ENCODE measurements at regions not wholly inside any gene's neighbourhood (a gene's known extent, or its start where the extent isn't known, plus 50 kb on each side); places are given as distances from the start of the nearest gene placed in this dataset.

DNA sequence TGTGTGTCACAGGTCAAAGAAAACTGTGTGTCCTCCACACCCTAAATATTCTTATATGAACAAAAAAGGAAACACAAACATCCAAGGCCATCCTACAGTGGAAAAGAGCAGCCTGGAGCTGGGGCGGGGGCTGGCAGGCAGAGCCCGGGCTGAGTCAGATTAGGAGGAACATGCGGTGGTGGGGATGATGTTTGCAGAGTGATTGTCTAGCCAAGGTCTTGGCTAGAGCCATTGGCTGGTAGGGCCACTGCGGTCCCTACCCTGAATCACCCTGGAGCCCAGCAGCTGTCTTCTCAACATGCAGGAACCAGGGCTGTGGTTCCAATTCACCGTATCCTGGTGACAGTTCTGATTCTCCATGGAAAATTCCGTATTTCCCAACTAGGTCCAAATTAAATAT, 439.5 kb downstream of the FGF9 start:
- no peak for DNase-seq
- Histone ChIP-seq H3K27me3 (ENCODE audit: insufficient read depth) (no peaks in the 10 kb centered on the region), H3K9ac (no peak overlapping the region), H3K36me3 (replicated peaks in 1 of 2; ENCODE audit: control insufficient read depth in 1 of 2, insufficient read depth in 2 of 2, low read length in 1 of 2) (no peaks in the 10 kb centered on the region), H2AFZ (ENCODE audit: low read depth) (no peak overlapping the region), H3K4me3 (ENCODE audit: low read depth in 2 of 2, low read length in 1 of 2) (no peak overlapping the region), H4K20me1 (ENCODE audit: insufficient read depth) (no peaks in the 10 kb centered on the region), H3K79me2 (ENCODE audit: insufficient read depth) (no peaks in the 10 kb centered on the region), H3K4me1 (ENCODE audit: control insufficient read depth in 1 of 2, insufficient read depth in 2 of 2, low read depth in 1 of 2, low read length in 1 of 2) (no peaks in the 10 kb centered on the region), H3K9me3 (no peaks in the 10 kb centered on the region), H3K4me2 (no peak overlapping the region), H3F3A (replicated peaks; ENCODE audit: insufficient read depth) (no peaks in the 10 kb centered on the region), H3K27ac (ENCODE audit: low read depth in 2 of 2, low read length in 1 of 2) (no peak overlapping the region), H3K9me2 (no peaks in the 10 kb centered on the region)
- CTCF ChIA-PET, result no interaction called here
- TF ChIP-seq FOSL2 (IDR thresholded peaks at IDR 0.05; ENCODE audit: borderline replicate concordance, low read depth) (no peak), YY1 (IDR thresholded peaks at IDR 0.05; ENCODE audit: low read depth) (no peak), USF1 (IDR thresholded peaks at IDR 0.05; ENCODE audit: borderline replicate concordance, low read depth) (no peak), MEF2A (IDR thresholded peaks at IDR 0.05; ENCODE audit: borderline replicate concordance, low read depth) (no peak), TAF1 (IDR thresholded peaks at IDR 0.05; ENCODE audit: borderline replicate concordance, low read depth, low read length) (no peak)
- POLR2A ChIA-PET, result no interaction called here
- 16% methylated on average over 6 of the region's 6 CpGs for WGBS (ENCODE audit: low lambda C conversion rate)

GRCh38 chr13:22111152-22111783, 440.4 kb downstream of the FGF9 start:
- Histone ChIP-seq H3K4me1 (ENCODE audit: control insufficient read depth in 1 of 2, insufficient read depth in 2 of 2, low read depth in 1 of 2, low read length in 1 of 2) (no peaks in the 10 kb centered on the region), H3K79me2 (ENCODE audit: insufficient read depth) (no peaks in the 10 kb centered on the region), H3K27me3 (ENCODE audit: insufficient read depth) (no peaks in the 10 kb centered on the region), H2AFZ (ENCODE audit: low read depth) (no peak overlapping the region), H4K20me1 (ENCODE audit: insufficient read depth) (no peaks in the 10 kb centered on the region), H3K4me3 (ENCODE audit: low read depth in 2 of 2, low read length in 1 of 2) (no peak overlapping the region), H3K9me2 (no peaks in the 10 kb centered on the region), H3K27ac (ENCODE audit: low read depth in 2 of 2, low read length in 1 of 2) (no peak overlapping the region), H3K36me3 (replicated peaks in 1 of 2; ENCODE audit: control insufficient read depth in 1 of 2, insufficient read depth in 2 of 2, low read length in 1 of 2) (no peaks in the 10 kb centered on the region), H3F3A (replicated peaks; ENCODE audit: insufficient read depth) (no peaks in the 10 kb centered on the region), H3K4me2 (no peak overlapping the region), H3K9me3 (no peaks in the 10 kb centered on the region), H3K9ac (no peak overlapping the region)
- ChIA-PET CTCF (no interaction called here), POLR2A (no interaction called here)
- 3% methylated on average over 8 of the region's 8 CpGs for WGBS (ENCODE audit: low lambda C conversion rate)
- TF ChIP-seq CTCF (IDR thresholded peaks at IDR 0.05) (no peak), RCOR1 (IDR thresholded peaks at IDR 0.05; ENCODE audit: low read length) (no peak), EP300 (IDR thresholded peaks at IDR 0.05; ENCODE audit: borderline replicate concordance in 1 of 2, low read depth in 1 of 2, low read length in 1 of 2) (no peak), FOXM1 (IDR thresholded peaks at IDR 0.05; ENCODE audit: low read depth) (no peak)
- no peak for DNase-seq

DNA sequence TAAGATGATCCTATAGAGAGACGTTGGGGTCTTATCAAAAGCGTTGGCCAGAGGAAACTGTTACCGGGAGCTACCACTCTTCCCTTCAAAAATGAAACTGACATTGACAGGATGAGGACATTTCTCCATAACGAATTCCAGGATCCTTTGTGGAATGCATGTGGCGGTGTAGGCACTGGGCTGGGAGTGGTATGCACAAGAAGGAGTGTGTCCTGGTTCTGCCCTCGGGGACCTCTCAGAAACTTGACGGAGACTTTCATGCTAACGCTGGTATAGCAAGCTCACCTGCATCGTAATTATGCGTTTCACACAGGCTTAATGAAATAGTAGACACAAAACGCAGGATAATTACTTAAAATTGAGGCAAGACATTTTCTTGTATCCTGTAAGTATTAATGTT, 441.1 kb downstream of the FGF9 start:
- Histone ChIP-seq H3K9me3 (no peaks in the 10 kb centered on the region), H3K4me3 (ENCODE audit: low read depth in 2 of 2, low read length in 1 of 2) (no peak overlapping the region), H3K79me2 (ENCODE audit: insufficient read depth) (no peaks in the 10 kb centered on the region), H3K9me2 (no peaks in the 10 kb centered on the region), H3F3A (replicated peaks; ENCODE audit: insufficient read depth) (no peaks in the 10 kb centered on the region), H3K36me3 (replicated peaks in 1 of 2; ENCODE audit: control insufficient read depth in 1 of 2, insufficient read depth in 2 of 2, low read length in 1 of 2) (no peaks in the 10 kb centered on the region), H3K9ac (no peak overlapping the region), H3K4me2 (no peak overlapping the region), H3K27me3 (ENCODE audit: insufficient read depth) (no peaks in the 10 kb centered on the region), H4K20me1 (ENCODE audit: insufficient read depth) (no peaks in the 10 kb centered on the region), H2AFZ (ENCODE audit: low read depth) (no peak overlapping the region), H3K4me1 (ENCODE audit: control insufficient read depth in 1 of 2, insufficient read depth in 2 of 2, low read depth in 1 of 2, low read length in 1 of 2) (no peaks in the 10 kb centered on the region), H3K27ac (ENCODE audit: low read depth in 2 of 2, low read length in 1 of 2) (no peak overlapping the region)
- ChIA-PET POLR2A (no interaction called here), CTCF (no interaction called here)
- no peak for DNase-seq
- 6% methylated on average over 10 of the region's 11 CpGs for WGBS (ENCODE audit: low lambda C conversion rate)
- TF ChIP-seq CTCF (IDR thresholded peaks at IDR 0.05), result no peak
- TF ChIP-seq POLR2AphosphoS5 (IDR thresholded peaks at IDR 0.05; ENCODE audit: low read depth, low read length), result no peak
- no peak for TF ChIP-seq TCF12 (IDR thresholded peaks at IDR 0.05)
- no peak for TF ChIP-seq IRF3 (IDR thresholded peaks at IDR 0.05; ENCODE audit: low read depth, low read length)
- TF ChIP-seq TEAD4 (IDR thresholded peaks at IDR 0.05; ENCODE audit: borderline replicate concordance, insufficient read depth), result no peak
- no peak for TF ChIP-seq RCOR1 (IDR thresholded peaks at IDR 0.05; ENCODE audit: low read length)
- TF ChIP-seq GATA2 (CRISPR knock-in tag; IDR thresholded peaks at IDR 0.05), result no peak
- TF ChIP-seq JUND (IDR thresholded peaks at IDR 0.05), result no peak

All from SK-N-SH (cell line).